Heart left ventricle (tissue), 16 donors: ENCODE measurements at regions not wholly inside any gene's neighbourhood (a gene's known extent, or its start where the extent isn't known, plus 50 kb on each side); places are given as distances from the start of the nearest gene placed in this dataset.

Source experiments
- ATAC-seq, 4 donors: fragments of 200-7000 bp; cut with Tn5 transposase; one replicate each; pipeline ENCODE4 v1.9.1; 2020 to 2022; ENCODE audit warnings: moderate library complexity in 4 of 4, mild to moderate bottlenecking in 3 of 4, moderate number of reproducible peaks in 1 of 4
- DNase-seq, 5 donors: peaks; one replicate each; pipeline ENCODE4 v3.0.0-alpha.2; 2020
- H3K27ac ChIP-seq, 12 donors: fragments of 200-600 bp; sonication (generic) in 4 of 12; one replicate each; pipeline versions ENCODE4 v1.5.0 to v1.8.0; 2016 to 2022; ENCODE audit warnings: mild to moderate bottlenecking in 2 of 12
- H3K27me3 ChIP-seq, 9 donors: fragments of 200-600 bp; sonication (generic) in 2 of 9; one replicate each; pipeline versions ENCODE4 v1.5.1 to v1.8.0; 2016 to 2022; ENCODE audit warnings: mild to moderate bottlenecking in 3 of 9
- H3K36me3 ChIP-seq, 9 donors: fragments of 200-600 bp; sonication (generic) in 2 of 9; one replicate each; pipeline versions ENCODE4 v1.5.0 to v1.8.0; 2018 to 2022; ENCODE audit warnings: mild to moderate bottlenecking in 2 of 9
- H3K4me1 ChIP-seq, 12 donors: fragments of 200-600 bp; sonication (generic) in 4 of 12; one replicate each; pipeline versions ENCODE4 v1.5.0 to v1.8.0; 2016 to 2022; ENCODE audit warnings: mild to moderate bottlenecking in 3 of 12
- H3K4me3 ChIP-seq, 12 donors: fragments of 200-600 bp; sonication (generic) in 4 of 12; one replicate each; pipeline versions ENCODE4 v1.5.0 to v1.8.0; 2017 to 2022; ENCODE audit warnings: mild to moderate bottlenecking in 9 of 12, moderate library complexity in 4 of 12
- H3K9me3 ChIP-seq, 12 donors: fragments of 200-600 bp; sonication (generic) in 4 of 12; one replicate each; pipeline versions ENCODE4 v1.5.0 to v1.8.0; 2016 to 2022; ENCODE audit warnings: mild to moderate bottlenecking in 1 of 12
- CTCF ChIP-seq, 12 donors: fragments of 200-600 bp; sonication (generic) in 4 of 12; IDR thresholded peaks; one replicate each; pipeline versions ENCODE4 v1.5.0 to v1.8.0; 2018 to 2022; ENCODE audit warnings: antibody characterized with exemption in 12 of 12, mild to moderate bottlenecking in 5 of 12
- POLR2A ChIP-seq, 2 donors: fragments of 450-650 bp; IDR thresholded peaks; one replicate each; pipeline ENCODE4 v1.6.1; 2017; ENCODE audit warnings: antibody characterized with exemption in 2 of 2, mild to moderate bottlenecking in 2 of 2, moderate library complexity in 2 of 2
- WGBS, 4 donors: extraction: QIAGEN DNeasy Blood & Tissue Kit in 2 of 4; methylation state at CpG; one replicate each; pipeline versions ENCODE4 v1.1.5 to v1.1.7; 2013 to 2018; 5-methylcytosine and 5-hydroxymethylcytosine counted together
- intact Hi-C, 10 donors: fragments of 100-400 bp; cut with DNase I; formaldehyde crosslinking; loops; one replicate each; pipeline versions ENCODE4 v1.11.1 to v1.14.2; 2022
- donor health status: ischemic (EF 13 %, LVEDD 7.1; RV severe dilation, severe dysfunction).
- donor health status: healthy with polysubstance abuse.
- donor health status: DM: no; HTN: yes; CAD: no.
- donor health status: DM: no; HTN: no; CAD: no.
- donor health status: ischemic (EF 25% LVEDD 6.9; RV normal size, moderate dysfunction).
- donor health status: ischemic (EF 25% LVEDD 5.7; RV mildly dilated, moderate dysfunction).
- donor health status: healthy.
- donor health status: DM: yes; HTN: yes; CAD: no.
- donor health status: ischemic (EF 35%, LVEDD 5.7; RV mildly dilated, moderate dysfunction).
- donor health status: nonischemic (EF 11% LVEDD 7.7; RV severe dilation, severe dysfunction).
- donor health status: DM: yes; HTN: yes; CAD: no.
- donor health status: PGD.
- donor health status: ischemic (EF 29% LVEDD 5.4; RV normal size, mild dysfunction).
- donor health status: nonischemic (EF 23%, LVEDD 6.1; RV moderate dilation, normal function).

- intact Hi-C loops: no loop called here
- Histone ChIP-seq H3K27ac (peak overlapping the region in 4 of 12 donors; percentile 24 to 59 (median 36)), H3K4me3 (no peak overlapping the region), H3K9me3 (no peaks in the 10 kb centered on the region), H3K27me3 (no peaks in the 10 kb centered on the region), H3K4me1 (peaks cover 0 to 16% (median 0%) of the 10 kb centered on the region in 12 donors), H3K36me3 (no peaks in the 10 kb centered on the region)
- ATAC-seq: peak in 2 of 4 donors; percentile 11 to 37
- 64 to 85% (median 78%) methylated on average over 3 to 4 of the region's 4 CpGs for WGBS, 4 donors
- no peak for DNase-seq
- TF ChIP-seq CTCF (IDR thresholded peaks at IDR 0.05): no peak
- no peak for TF ChIP-seq POLR2A (IDR thresholded peaks at IDR 0.05)
These were observed 49.7 kb upstream of the TOP3B start for GRCh38 chr22:22032099-22032905.
